Activated T-helper 2 cell treated with anti-CD3 and anti-CD28 coated beads, Interferon-gamma antibody, Interleukin-2, Interleukin-4, amounts not matched to agents 10 μg/mL and 5 μg/mL and 100 μg/mL, durations not matched to agents 14 hours and 24 hours and 36 hours (primary cell): ENCODE measurements at regions not wholly inside any gene's neighbourhood (a gene's known extent, or its start where the extent isn't known, plus 50 kb on each side); places are given as distances from the start of the nearest gene placed in this dataset.

ENCODE experiments used
- DNase-seq: peaks from one replicate; pipeline ENCODE4 v3.0.0; 2021; ENCODE audit warnings: low spot score
- H3K27ac Mint-ChIP-seq: one replicate; pipeline ENCODE4 v1.8.0; 2021; ENCODE audit warnings: mixed read lengths
- H3K27me3 Mint-ChIP-seq: one replicate; pipeline ENCODE4 v1.8.0; 2021; ENCODE audit warnings: low read depth, mixed read lengths
- H3K36me3 Mint-ChIP-seq: one replicate; pipeline ENCODE4 v1.8.0; 2021; ENCODE audit warnings: low read depth, mixed read lengths
- H3K4me1 Mint-ChIP-seq: one replicate; pipeline ENCODE4 v1.8.0; 2021; ENCODE audit warnings: low read depth, mixed read lengths
- H3K4me3 Mint-ChIP-seq: one replicate; pipeline ENCODE4 v1.8.0; 2021; ENCODE audit warnings: low read depth, mild to moderate bottlenecking, moderate library complexity, mixed read lengths
- H3K9me3 Mint-ChIP-seq: one replicate; pipeline ENCODE4 v1.8.0; 2021; ENCODE audit warnings: mixed read lengths
- intact Hi-C: fragments of 100-400 bp; cut with micrococcal nuclease; formaldehyde crosslinking; loops from one replicate; pipeline ENCODE4 v1.15.1; 2023

GRCh38 chr13:31031482-31031881, 99.0 kb downstream of the TEX26 start:
- no peaks in the 10 kb centered on the region for H3K4me1 Mint-ChIP-seq
- no peak overlapping the region for H3K27ac Mint-ChIP-seq
- no peaks in the 10 kb centered on the region for H3K36me3 Mint-ChIP-seq
- peaks cover 42% of the 10 kb centered on the region for H3K27me3 Mint-ChIP-seq
- no peaks in the 10 kb centered on the region for H3K9me3 Mint-ChIP-seq
- DNase-seq, result no peak
- no peak overlapping the region for H3K4me3 Mint-ChIP-seq
- intact Hi-C loops, result no loop called here

- H3K27me3 Mint-ChIP-seq, result peaks cover 31% of the 10 kb centered on the region
- H3K4me3 Mint-ChIP-seq, result no peak overlapping the region
- H3K36me3 Mint-ChIP-seq, result no peaks in the 10 kb centered on the region
- DNase-seq, result no peak
- intact Hi-C loops, result no loop called here
- H3K9me3 Mint-ChIP-seq, result no peaks in the 10 kb centered on the region
- H3K4me1 Mint-ChIP-seq, result no peaks in the 10 kb centered on the region
- no peak overlapping the region for H3K27ac Mint-ChIP-seq
Observed at GRCh38 chr13:31029102-31029501, 96.6 kb downstream of the TEX26 start.

GRCh38 chr13:31027136-31027535, 94.7 kb downstream of the TEX26 start:
- no peak overlapping the region for H3K27ac Mint-ChIP-seq
- peaks cover 36% of the 10 kb centered on the region for H3K27me3 Mint-ChIP-seq
- DNase-seq, result no peak
- H3K4me3 Mint-ChIP-seq, result no peak overlapping the region
- no peaks in the 10 kb centered on the region for H3K4me1 Mint-ChIP-seq
- H3K36me3 Mint-ChIP-seq, result no peaks in the 10 kb centered on the region
- no peaks in the 10 kb centered on the region for H3K9me3 Mint-ChIP-seq
- intact Hi-C loops, result no loop called here
